ENCODE measurements at regions not wholly inside any gene's neighbourhood (a gene's known extent, or its start where the extent isn't known, plus 50 kb on each side); places are given as distances from the start of the nearest gene placed in this dataset.

DNA sequence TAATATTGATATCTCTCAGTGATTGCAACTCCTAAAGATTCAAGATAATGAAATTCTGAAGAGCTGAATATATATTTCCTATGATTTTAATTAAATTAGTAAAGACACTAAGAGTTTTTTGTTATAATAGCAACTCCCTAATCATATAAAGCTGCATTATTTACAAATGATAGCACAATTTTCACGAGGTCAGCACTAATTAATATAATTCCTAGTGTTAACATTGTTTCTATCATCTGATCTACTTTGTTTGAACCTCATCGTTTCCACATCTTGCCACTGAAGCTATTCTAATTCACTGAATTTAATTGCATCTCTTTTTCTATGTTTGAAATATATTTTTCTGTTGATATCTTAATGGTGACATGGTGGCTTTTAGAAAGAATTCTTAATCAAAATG is 279.1 kb upstream of the ADGRL4 start:
- TF ChIP-seq EZH2 (IDR thresholded peaks at IDR 0.05; ENCODE audit: insufficient read depth, poor library complexity, severe bottlenecking) (no peak), EZH2phosphoT487 (IDR thresholded peaks at IDR 0.05; ENCODE audit: insufficient read depth, low read depth) (no peak)

Measured in GM23248 (cell line).